Hepatocyte (in vitro differentiated cells): ENCODE measurements at regions not wholly inside any gene's neighbourhood (a gene's known extent, or its start where the extent isn't known, plus 50 kb on each side); places are given as distances from the start of the nearest gene placed in this dataset.

Experiments used
- DNase-seq: peaks from one replicate; pipeline ENCODE4 v3.0.0-alpha.2; 2016; ENCODE audit warnings: low spot score
- H2AFZ ChIP-seq: fragments of 200-600 bp; sonication (generic); 2 replicates; pipeline ENCODE4 v1.6.0; 2016; ENCODE audit warnings: antibody characterized with exemption, mild to moderate bottlenecking
- H3K27ac ChIP-seq: fragments of 200-600 bp; sonication (generic); 2 replicates; pipeline ENCODE4 v1.5.1; 2016; ENCODE audit warnings: mild to moderate bottlenecking
- H3K27me3 ChIP-seq: fragments of 200-600 bp; sonication (generic); 2 replicates; pipeline ENCODE4 v1.6.1; 2016
- H3K36me3 ChIP-seq: fragments of 200-600 bp; sonication (generic); replicated peaks from 2 replicates; pipeline ENCODE4 v1.5.1; 2016; ENCODE audit warnings: low read depth; ENCODE audit not compliant: insufficient read depth
- H3K4me1 ChIP-seq: fragments of 200-600 bp; sonication (generic); 2 replicates; pipeline ENCODE4 v1.5.1; 2016; ENCODE audit warnings: mild to moderate bottlenecking, moderate library complexity; ENCODE audit not compliant: insufficient read depth
- H3K4me2 ChIP-seq: fragments of 200-600 bp; sonication (generic); 2 replicates; pipeline ENCODE4 v1.6.0; 2016
- H3K4me3 ChIP-seq: fragments of 200-600 bp; sonication (generic); 2 replicates; pipeline ENCODE4 v1.5.1; 2016; ENCODE audit warnings: mild to moderate bottlenecking
- H3K79me2 ChIP-seq: fragments of 200-600 bp; sonication (generic); 2 replicates; pipeline ENCODE4 v1.6.0; 2017; ENCODE audit warnings: mild to moderate bottlenecking
- H3K9me2 ChIP-seq: fragments of 200-600 bp; sonication (generic); replicated peaks from 2 replicates; pipeline ENCODE4 v1.6.0; 2017; ENCODE audit warnings: mild to moderate bottlenecking; ENCODE audit not compliant: insufficient read depth
- H3K9me3 ChIP-seq: fragments of 200-600 bp; sonication (generic); 2 replicates; pipeline ENCODE4 v1.5.1; 2016; ENCODE audit warnings: low read depth, mild to moderate bottlenecking
- H4K20me1 ChIP-seq: fragments of 200-600 bp; sonication (generic); 2 replicates; pipeline ENCODE4 v1.6.0; 2016; ENCODE audit warnings: mild to moderate bottlenecking; ENCODE audit not compliant: insufficient read depth, poor library complexity, severe bottlenecking
- CTCF ChIP-seq: fragments of 200-600 bp; sonication (generic); IDR thresholded peaks from 2 replicates; pipeline ENCODE4 v1.5.1; 2016; ENCODE audit warnings: antibody characterized with exemption, mild to moderate bottlenecking; ENCODE audit not compliant: poor library complexity
- EZH2 ChIP-seq: fragments of 200-600 bp; sonication (generic); IDR thresholded peaks from 2 replicates; pipeline ENCODE4 v1.6.1; 2016; ENCODE audit warnings: antibody characterized with exemption, mild to moderate bottlenecking, borderline replicate concordance
- EZH2phosphoT487 ChIP-seq: fragments of 200-600 bp; sonication (generic); IDR thresholded peaks from one replicate; pipeline ENCODE4 v1.6.1; 2018; ENCODE audit warnings: antibody characterized with exemption, mild to moderate bottlenecking, low read depth, moderate library complexity; ENCODE audit not compliant: unreplicated experiment, severe bottlenecking
- WGBS: methylation state at CpG from one replicate; pipeline ENCODE4 v1.1.6; 2016; ENCODE audit warnings: low lambda C conversion rate; ENCODE audit errors: missing lambda C conversion rate; 5-methylcytosine and 5-hydroxymethylcytosine counted together

DNA sequence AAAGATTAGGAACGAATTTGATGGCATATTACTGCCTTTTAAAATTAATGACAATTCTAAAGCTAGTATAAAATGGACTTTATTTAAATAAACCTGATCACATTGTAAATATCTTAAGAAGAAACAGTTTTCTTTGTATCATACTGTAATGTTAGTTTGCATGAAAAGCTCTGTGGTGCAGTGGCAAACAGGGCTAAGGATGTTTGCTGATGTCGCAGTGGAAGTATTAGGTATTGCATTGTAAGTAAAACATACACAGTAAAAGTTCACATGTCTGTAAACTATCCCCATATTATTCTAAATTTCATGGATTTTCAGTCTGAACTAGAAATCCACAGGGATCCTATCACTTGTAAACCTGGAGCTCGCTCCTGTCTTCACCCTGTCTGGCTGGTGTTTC, 252.6 kb upstream of the ZNF32 start:
- no peaks in the 10 kb centered on the region for H3K79me2 ChIP-seq
- no peaks in the 10 kb centered on the region for H3K9me2 ChIP-seq
- H3K4me3 ChIP-seq = no peak overlapping the region
- no peak overlapping the region for H3K4me2 ChIP-seq
- H3K27me3 ChIP-seq = no peaks in the 10 kb centered on the region
- TF ChIP-seq CTCF = peak; percentile 9
- no peak for TF ChIP-seq EZH2
- H3K36me3 ChIP-seq = no peaks in the 10 kb centered on the region
- H2AFZ ChIP-seq = no peak overlapping the region
- H4K20me1 ChIP-seq = no peaks in the 10 kb centered on the region
- no peak overlapping the region for H3K27ac ChIP-seq
- 76% methylated on average over 3 of the region's 3 CpGs for WGBS
- no peaks in the 10 kb centered on the region for H3K9me3 ChIP-seq
- H3K4me1 ChIP-seq = no peaks in the 10 kb centered on the region
- DNase-seq = no peak

- H3K27me3 ChIP-seq = no peaks in the 10 kb centered on the region
- no peaks in the 10 kb centered on the region for H3K9me3 ChIP-seq
- no peak overlapping the region for H3K27ac ChIP-seq
- DNase-seq = no peak
- no peak overlapping the region for H3K4me3 ChIP-seq
- H3K79me2 ChIP-seq = no peaks in the 10 kb centered on the region
- no peak overlapping the region for H3K4me2 ChIP-seq
- no peaks in the 10 kb centered on the region for H3K9me2 ChIP-seq
- H4K20me1 ChIP-seq = no peaks in the 10 kb centered on the region
- no peaks in the 10 kb centered on the region for H3K36me3 ChIP-seq
- TF ChIP-seq CTCF = no peak
- TF ChIP-seq EZH2phosphoT487 = no peak
- TF ChIP-seq EZH2 = no peak
- WGBS = 97% methylated on average over 6 of the region's 6 CpGs
- H2AFZ ChIP-seq = no peak overlapping the region
- H3K4me1 ChIP-seq = no peaks in the 10 kb centered on the region
These were observed 251.9 kb upstream of the ZNF32 start for GRCh38 chr10:43900571-43900970.

DNA sequence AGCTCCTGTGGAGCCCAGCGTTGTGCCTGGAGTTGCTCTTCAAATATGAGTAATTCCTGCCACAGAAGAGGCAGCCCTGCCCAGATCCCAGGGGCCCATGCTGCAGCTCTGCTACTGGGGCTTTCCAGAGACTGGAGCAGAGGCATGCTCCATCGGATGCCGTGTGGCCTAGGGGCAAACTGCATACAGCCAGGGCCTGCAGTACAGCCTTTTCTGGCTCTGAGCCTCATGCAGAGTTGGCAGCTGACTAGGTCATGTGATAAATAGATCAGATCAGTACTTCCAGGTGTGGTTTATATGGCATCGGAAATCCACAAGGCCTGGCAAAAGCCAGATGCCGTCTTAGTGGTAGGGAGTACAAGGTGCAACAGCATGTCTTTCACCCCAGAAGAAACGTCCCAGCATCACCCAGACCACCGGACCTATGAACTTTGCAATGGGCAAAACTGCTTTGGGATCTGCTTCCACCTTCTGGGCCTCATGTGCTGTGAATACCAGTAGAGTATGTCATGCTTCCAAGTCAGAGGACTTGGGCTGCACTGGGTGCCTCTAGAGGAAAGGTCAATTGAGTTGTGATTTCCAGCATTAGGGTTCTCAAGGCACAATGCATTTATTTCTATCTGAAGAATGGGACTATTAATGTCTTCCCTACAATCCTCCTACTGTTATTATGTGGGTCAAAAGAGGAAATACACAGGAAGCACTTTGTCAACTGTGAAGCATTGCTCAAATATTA, 250.7 kb upstream of the ZNF32 start:
- Histone ChIP-seq H3K4me1 (no peaks in the 10 kb centered on the region), H3K4me3 (no peak overlapping the region), H3K9me2 (no peaks in the 10 kb centered on the region), H3K79me2 (no peaks in the 10 kb centered on the region), H3K27me3 (no peaks in the 10 kb centered on the region), H3K9me3 (no peaks in the 10 kb centered on the region), H3K4me2 (no peak overlapping the region), H2AFZ (no peak overlapping the region), H3K36me3 (no peaks in the 10 kb centered on the region), H4K20me1 (no peaks in the 10 kb centered on the region), H3K27ac (no peak overlapping the region)
- no peak for DNase-seq
- WGBS = 81% methylated on average over 7 of the region's 7 CpGs
- TF ChIP-seq EZH2phosphoT487 (no peak), EZH2 (no peak), CTCF (no peak)

DNA sequence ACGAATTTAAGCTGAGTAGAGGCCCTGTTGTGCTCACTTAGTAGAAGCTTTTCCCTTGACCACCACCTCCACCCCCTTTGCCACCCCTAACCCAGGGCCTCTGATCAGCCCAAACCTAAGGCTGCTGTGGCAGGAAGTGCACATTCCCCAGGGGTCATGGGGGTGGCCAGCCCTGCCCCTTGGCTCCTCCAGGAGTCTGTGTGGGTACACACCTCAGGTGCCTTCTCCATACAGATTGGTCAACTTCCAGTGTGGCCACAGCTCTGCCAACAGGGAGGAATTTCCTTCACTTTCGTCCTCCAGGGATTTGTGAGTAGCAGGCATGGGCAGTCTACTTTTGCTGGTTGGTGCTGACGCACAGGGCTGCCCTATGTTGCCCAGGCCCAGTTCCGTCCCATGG, 249.9 kb upstream of the ZNF32 start:
- Histone ChIP-seq H3K9me3 (no peaks in the 10 kb centered on the region), H3K4me2 (no peak overlapping the region), H3K9me2 (no peaks in the 10 kb centered on the region), H2AFZ (no peak overlapping the region), H3K79me2 (no peaks in the 10 kb centered on the region), H3K36me3 (no peaks in the 10 kb centered on the region), H3K4me1 (no peaks in the 10 kb centered on the region), H3K4me3 (no peak overlapping the region), H3K27ac (no peak overlapping the region), H4K20me1 (no peaks in the 10 kb centered on the region), H3K27me3 (no peaks in the 10 kb centered on the region)
- 98% methylated on average over 4 of the region's 4 CpGs for WGBS
- DNase-seq = no peak
- no peak for TF ChIP-seq EZH2
